Neuronal stem cell (in vitro differentiated cells): ENCODE measurements at regions not wholly inside any gene's neighbourhood (a gene's known extent, or its start where the extent isn't known, plus 50 kb on each side); places are given as distances from the start of the nearest gene placed in this dataset.

Source experiments
- DNase-seq: peaks from one replicate; pipeline ENCODE4 v3.0.0-alpha.2; 2013; ENCODE audit warnings: low spot score
- H2AFZ ChIP-seq: one replicate; pipeline ENCODE4 v1.6.1; 2013; ENCODE audit warnings: mild to moderate bottlenecking, low read length, inconsistent platforms
- H2AK5ac ChIP-seq: 2 replicates; pipeline ENCODE4 v1.6.1; 2013; ENCODE audit warnings: low read depth, mild to moderate bottlenecking, inconsistent platforms, low read length, moderate library complexity, mixed read lengths
- H2BK120ac ChIP-seq: 2 replicates; pipeline ENCODE4 v1.6.1; 2013; ENCODE audit warnings: low read depth, mild to moderate bottlenecking, inconsistent platforms, low read length, moderate library complexity, mixed read lengths
- H2BK12ac ChIP-seq: one replicate; pipeline ENCODE4 v1.6.1; 2013; ENCODE audit warnings: low read length, inconsistent platforms
- H2BK15ac ChIP-seq: 2 replicates; pipeline ENCODE4 v1.6.1; 2013; ENCODE audit warnings: mild to moderate bottlenecking, low read length, inconsistent platforms, mixed read lengths
- H2BK5ac ChIP-seq: one replicate; pipeline ENCODE4 v1.6.1; 2013; ENCODE audit warnings: inconsistent platforms, mild to moderate bottlenecking, low read length, moderate library complexity
- H3K14ac ChIP-seq: one replicate; pipeline ENCODE4 v1.6.1; 2013; ENCODE audit warnings: low read length, inconsistent platforms
- H3K18ac ChIP-seq: 2 replicates; pipeline ENCODE4 v1.6.1; 2013; ENCODE audit warnings: low read length, inconsistent platforms
- H3K23ac ChIP-seq: 2 replicates; pipeline ENCODE4 v1.6.1; 2013; ENCODE audit warnings: low read depth, mild to moderate bottlenecking, mixed read lengths, low read length, inconsistent platforms; ENCODE audit not compliant: poor library complexity
- H3K27ac ChIP-seq: replicated peaks from 3 replicates; pipeline ENCODE4 v1.5.1; 2013; ENCODE audit warnings: low read length, inconsistent platforms
- H3K27me3 ChIP-seq, 3 experiments: 2 replicates each; pipeline ENCODE4 v1.6.1; 2013; ENCODE audit warnings: low read length in 3 of 3, mild to moderate bottlenecking in 2 of 3, inconsistent platforms in 1 of 3, low read depth in 1 of 3, mixed read lengths in 1 of 3, moderate library complexity in 1 of 3; ENCODE audit not compliant: control insufficient read depth in 3 of 3, insufficient read depth in 3 of 3
- H3K36me3 ChIP-seq, 2 donors: replicated peaks in 1 of 2; 2 replicates each; pipeline ENCODE4 v1.6.1; 2013; ENCODE audit warnings: low read length in 2 of 2; ENCODE audit not compliant: control insufficient read depth in 2 of 2, insufficient read depth in 2 of 2
- H3K4ac ChIP-seq: 2 replicates; pipeline ENCODE4 v1.6.1; 2013; ENCODE audit warnings: inconsistent platforms, mild to moderate bottlenecking, low read length, moderate library complexity
- H3K4me1 ChIP-seq, 2 donors: 1 replicate in 1 of 2; 2 replicates in 1 of 2; pipeline ENCODE4 v1.6.1; 2013; ENCODE audit warnings: low read length in 2 of 2, low read depth in 1 of 2; ENCODE audit not compliant: control insufficient read depth in 2 of 2, insufficient read depth in 1 of 2
- H3K4me2 ChIP-seq: one replicate; pipeline ENCODE4 v1.6.1; 2013; ENCODE audit warnings: mild to moderate bottlenecking, low read length, inconsistent platforms; ENCODE audit not compliant: insufficient read depth, poor library complexity, severe bottlenecking
- H3K4me3 ChIP-seq, 2 donors: 2 replicates each; pipeline ENCODE4 v1.5.1; 2013; ENCODE audit warnings: low read length in 2 of 2, mild to moderate bottlenecking in 2 of 2, inconsistent platforms in 1 of 2, moderate library complexity in 1 of 2
- H3K79me1 ChIP-seq: one replicate; pipeline ENCODE4 v1.6.1; 2013; ENCODE audit warnings: low read depth, mild to moderate bottlenecking, inconsistent platforms, low read length, moderate library complexity
- H3K9ac ChIP-seq: one replicate; pipeline ENCODE4 v1.6.1; 2013; ENCODE audit warnings: mild to moderate bottlenecking, low read depth, low read length, inconsistent platforms; ENCODE audit not compliant: poor library complexity
- H3K9me3 ChIP-seq, 2 donors: replicated peaks in 1 of 2; 2 replicates each; pipeline versions ENCODE3 to v1.6.1; 2013; ENCODE audit warnings: low read length in 2 of 2, mild to moderate bottlenecking in 2 of 2, inconsistent platforms in 1 of 2, low read depth in 1 of 2, mixed read lengths in 1 of 2, moderate library complexity in 1 of 2; ENCODE audit not compliant: control insufficient read depth in 2 of 2, insufficient read depth in 1 of 2
- H4K8ac ChIP-seq: one replicate; pipeline ENCODE4 v1.6.1; 2013; ENCODE audit warnings: low read depth, mild to moderate bottlenecking, inconsistent platforms, low read length, moderate library complexity
- H4K91ac ChIP-seq: one replicate; pipeline ENCODE4 v1.6.1; 2013; ENCODE audit warnings: low read length, low read depth, mild to moderate bottlenecking, inconsistent platforms; ENCODE audit not compliant: poor library complexity
- WGBS, 2 donors: extraction: QIAGEN DNeasy Blood & Tissue Kit; methylation state at CpG; one replicate each; pipeline ENCODE4 v1.1.7; 2013; ENCODE audit warnings: missing lambda C conversion rate in 2 of 2, mixed read lengths in 1 of 2; ENCODE audit not compliant: insufficient read length in 2 of 2, insufficient replicate concordance in 1 of 2; ENCODE audit errors: extremely low coverage in 2 of 2; 5-methylcytosine and 5-hydroxymethylcytosine counted together

DNA sequence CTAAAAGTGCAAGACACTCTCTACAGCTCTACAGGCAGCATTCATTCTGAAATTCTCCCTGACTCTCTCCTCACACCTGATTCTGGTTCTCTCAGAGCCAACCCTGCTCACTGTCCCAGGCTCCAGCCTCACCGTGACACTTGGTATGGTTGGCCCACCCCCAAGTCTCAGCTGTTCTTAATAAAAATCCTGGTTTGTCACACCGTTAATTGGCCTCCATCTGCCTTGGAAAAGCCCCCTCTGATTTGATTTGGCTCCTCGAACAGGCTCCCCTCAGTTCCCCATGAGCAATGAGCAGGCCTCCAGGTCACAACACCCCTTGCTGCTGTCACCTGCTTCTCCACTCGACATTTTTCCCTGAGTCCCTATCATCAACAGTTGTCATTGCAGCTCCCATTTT, 507.3 kb upstream of the AUTS2 start:
- H3K4me2 ChIP-seq = no peak overlapping the region
- H3K23ac ChIP-seq = no peak overlapping the region
- no peak overlapping the region for H3K9ac ChIP-seq
- H2BK120ac ChIP-seq = no peak overlapping the region
- no peak overlapping the region for H2AFZ ChIP-seq
- no peak for DNase-seq
- H3K4me1 ChIP-seq = no peaks in the 10 kb centered on the region
- no peak overlapping the region for H2BK5ac ChIP-seq
- H3K27ac ChIP-seq = no peak overlapping the region
- no peak overlapping the region for H3K4ac ChIP-seq
- WGBS, 2 donors = no CpG with 5 or more reads among the region's 4 CpGs
- no peak overlapping the region for H2AK5ac ChIP-seq
- H3K18ac ChIP-seq = no peak overlapping the region
- H4K91ac ChIP-seq = no peak overlapping the region
- H3K9me3 ChIP-seq = peaks cover 0 to 7% of the 10 kb centered on the region in 2 donors
- no peak overlapping the region for H3K4me3 ChIP-seq
- no peak overlapping the region for H2BK15ac ChIP-seq
- no peaks in the 10 kb centered on the region for H3K79me1 ChIP-seq
- no peaks in the 10 kb centered on the region for H3K27me3 ChIP-seq
- H2BK12ac ChIP-seq = no peak overlapping the region
- H3K14ac ChIP-seq = no peak overlapping the region
- no peaks in the 10 kb centered on the region for H3K36me3 ChIP-seq
- no peak overlapping the region for H4K8ac ChIP-seq

DNA sequence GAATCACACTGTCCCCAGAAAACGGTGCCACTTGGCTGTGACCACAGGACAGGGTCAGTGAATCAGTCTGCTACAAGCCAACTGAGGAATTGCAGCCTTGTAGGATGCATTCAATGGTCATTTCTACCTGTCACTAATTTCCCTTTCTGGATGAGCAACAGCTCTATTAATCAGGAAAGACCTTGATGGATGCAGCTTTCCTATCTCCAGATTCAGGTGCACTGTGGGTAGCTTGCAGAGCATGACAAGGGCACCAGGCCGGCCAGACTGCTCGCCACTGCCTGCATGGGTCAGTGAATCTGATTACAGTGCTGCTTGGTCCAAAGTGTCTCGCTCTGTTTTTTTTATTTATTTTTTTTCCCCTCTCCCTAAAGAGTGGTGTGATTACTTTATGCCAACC, 506.8 kb upstream of the AUTS2 start:
- Histone ChIP-seq H2AK5ac (no peak overlapping the region), H3K9me3 (peaks cover 0 to 7% of the 10 kb centered on the region in 2 donors), H2BK120ac (no peak overlapping the region), H3K4ac (no peak overlapping the region), H3K23ac (no peak overlapping the region), H3K36me3 (no peaks in the 10 kb centered on the region), H3K18ac (no peak overlapping the region), H3K4me3 (no peak overlapping the region), H3K79me1 (no peaks in the 10 kb centered on the region), H4K8ac (no peak overlapping the region), H3K27ac (no peak overlapping the region), H3K9ac (no peak overlapping the region), H2BK5ac (no peak overlapping the region), H2AFZ (no peak overlapping the region), H3K4me1 (no peaks in the 10 kb centered on the region), H2BK12ac (no peak overlapping the region), H4K91ac (no peak overlapping the region), H3K14ac (no peak overlapping the region), H3K27me3 (no peaks in the 10 kb centered on the region), H3K4me2 (no peak overlapping the region), H2BK15ac (no peak overlapping the region)
- DNase-seq = no peak
- no CpG with 5 or more reads among the region's 4 CpGs for WGBS, 2 donors

DNA sequence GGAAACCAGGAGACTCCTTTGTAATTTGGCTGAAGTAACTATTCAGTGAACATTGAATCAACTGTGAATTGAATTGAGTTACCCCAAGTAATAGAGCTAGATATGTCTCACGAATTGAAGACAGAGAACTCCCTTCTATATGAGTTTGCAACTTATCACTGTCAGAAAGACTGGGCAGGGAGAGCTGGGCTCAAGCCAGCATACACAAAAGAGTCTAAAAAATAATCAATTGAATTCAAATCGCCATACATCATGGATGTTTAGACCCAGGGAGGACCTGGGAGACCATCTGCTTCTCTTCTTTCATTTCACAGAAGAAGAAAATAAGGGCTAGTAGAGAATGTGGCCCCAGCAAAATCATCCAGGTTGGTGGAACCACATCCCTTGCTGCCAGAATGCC, 503.1 kb upstream of the AUTS2 start:
- Histone ChIP-seq H3K36me3 (no peaks in the 10 kb centered on the region), H3K18ac (no peak overlapping the region), H3K9ac (no peak overlapping the region), H4K8ac (no peak overlapping the region), H2BK120ac (no peak overlapping the region), H3K4me1 (no peaks in the 10 kb centered on the region), H2BK5ac (no peak overlapping the region), H3K4me2 (no peak overlapping the region), H3K9me3 (peaks cover 0 to 7% of the 10 kb centered on the region in 2 donors), H3K23ac (no peak overlapping the region), H4K91ac (no peak overlapping the region), H2AFZ (no peak overlapping the region), H3K4ac (no peak overlapping the region), H3K79me1 (no peaks in the 10 kb centered on the region), H3K4me3 (no peak overlapping the region), H2AK5ac (no peak overlapping the region), H3K27ac (no peak overlapping the region), H3K27me3 (no peaks in the 10 kb centered on the region), H2BK15ac (no peak overlapping the region), H3K14ac (no peak overlapping the region), H2BK12ac (no peak overlapping the region)
- WGBS, 2 donors = no CpG with 5 or more reads among the region's 2 CpGs
- DNase-seq = no peak

DNA sequence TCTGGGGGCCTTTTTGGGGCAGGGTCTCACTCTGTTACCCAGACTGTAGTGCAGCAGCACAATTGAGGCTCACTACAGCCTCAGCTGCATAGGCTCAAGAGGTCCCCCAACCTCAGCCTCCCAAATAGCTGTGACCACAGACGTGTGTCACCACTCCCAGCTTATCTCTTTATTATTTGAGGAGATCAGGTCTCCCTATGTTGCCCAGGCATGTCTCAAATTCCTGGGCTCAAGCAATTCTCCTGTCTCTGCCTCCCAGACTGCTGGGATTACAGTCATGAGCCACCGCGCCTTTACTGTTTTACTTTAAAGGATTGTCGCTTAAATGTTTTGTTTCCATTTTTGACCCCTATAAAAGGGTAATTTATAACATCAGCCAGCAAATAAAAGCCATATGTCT, 502.6 kb upstream of the AUTS2 start:
- Histone ChIP-seq H3K4me3 (no peak overlapping the region), H2BK120ac (no peak overlapping the region), H3K4me1 (no peaks in the 10 kb centered on the region), H2AFZ (no peak overlapping the region), H4K91ac (no peak overlapping the region), H3K27me3 (no peaks in the 10 kb centered on the region), H4K8ac (no peak overlapping the region), H3K36me3 (no peaks in the 10 kb centered on the region), H3K9ac (no peak overlapping the region), H3K27ac (no peak overlapping the region), H2BK12ac (no peak overlapping the region), H3K79me1 (no peaks in the 10 kb centered on the region), H3K4ac (no peak overlapping the region), H2AK5ac (no peak overlapping the region), H3K14ac (no peak overlapping the region), H3K4me2 (no peak overlapping the region), H2BK15ac (no peak overlapping the region), H3K9me3 (peaks cover 0 to 7% of the 10 kb centered on the region in 2 donors), H2BK5ac (no peak overlapping the region), H3K18ac (no peak overlapping the region), H3K23ac (no peak overlapping the region)
- DNase-seq = no peak
- WGBS, 2 donors = no CpG with 5 or more reads among the region's 4 CpGs
